K562 (cell line): ENCODE measurements at regions not wholly inside any gene's neighbourhood (a gene's known extent, or its start where the extent isn't known, plus 50 kb on each side); places are given as distances from the start of the nearest gene placed in this dataset.

Source experiments
- ATAC-seq: fragments of 200-7000 bp; cut with Tn5 transposase; 3 replicates; pipeline ENCODE4 v1.9.1; 2020; ENCODE audit warnings: moderate library complexity
- BruUV-seq: library from RNA; stranded (reverse); fragments of 400-500 nt; replicated peaks from 2 replicates; lab custom pipeline; 2021; lab: Mats Ljungman, UMichigan
- CTCF ChIA-PET: fragments of 300-600 bp; formaldehyde crosslinking; extraction: SDS; loops from one replicate; lab custom pipeline; 2021; ENCODE audit warnings: low intra/inter-chr PET ratio; lab: Yijun Ruan, JAX
- POLR2A ChIA-PET: fragments of 300-600, 350-650 bp; sonication (Branson Sonifier 250); formaldehyde crosslinking; extraction: SDS; loops from one replicate; lab custom pipeline; 2021; ENCODE audit warnings: antibody characterized with exemption, inconsistent platforms; lab: Yijun Ruan, JAX
- DNase-seq, 4 experiments: peaks; one replicate each; pipeline versions ENCODE4 v3.0.0 to v3.0.0-alpha.2; 2011 to 2018; ENCODE audit warnings: low spot score in 3 of 4, mixed read lengths in 3 of 4; ENCODE audit errors: extremely low read depth in 1 of 4
- FAIRE-seq: peaks from 2 replicates; lab custom pipeline; 2011; peaks lifted over from hg19 to GRCh38; lab: Jason Lieb, UNC
- H2AFZ ChIP-seq: 2 replicates; pipeline ENCODE4 v1.6.0; 2011; ENCODE audit warnings: low read depth, low read length, control low read depth, inconsistent platforms
- H3K27ac ChIP-seq: fragments of 200-600 bp; 3 replicates; pipeline ENCODE4 v1.8.0; 2011; ENCODE audit warnings: low read depth, mild to moderate bottlenecking, control low read depth, inconsistent platforms, low read length, moderate library complexity, mixed read lengths; ENCODE audit errors: extremely low read depth
- H3K27me3 ChIP-seq, 2 experiments: fragments of 300-600 bp in 1 of 2; 2 replicates in 1 of 2; 3 replicates in 1 of 2; pipeline versions ENCODE4 v1.6.0 to v1.8.0; 2011; ENCODE audit warnings: inconsistent platforms in 2 of 2, low read length in 2 of 2, mild to moderate bottlenecking in 1 of 2, mixed read lengths in 1 of 2, moderate library complexity in 1 of 2; ENCODE audit not compliant: control insufficient read depth in 2 of 2, insufficient read depth in 2 of 2
- H3K36me3 ChIP-seq: fragments of 300-600 bp; 3 replicates; pipeline ENCODE4 v1.8.0; 2011; ENCODE audit warnings: mild to moderate bottlenecking, low read length, inconsistent platforms; ENCODE audit not compliant: control insufficient read depth, insufficient read depth
- H3K4me1 ChIP-seq, 2 experiments: fragments of 200-600 bp in 1 of 2; replicated peaks in 1 of 2; 2 replicates in 1 of 2; 3 replicates in 1 of 2; pipeline versions ENCODE4 v1.5.1 to v1.8.0; 2011; ENCODE audit warnings: inconsistent platforms in 2 of 2, low read length in 2 of 2, mild to moderate bottlenecking in 1 of 2, mixed read lengths in 1 of 2, moderate library complexity in 1 of 2; ENCODE audit not compliant: control insufficient read depth in 2 of 2, insufficient read depth in 2 of 2
- H3K4me2 ChIP-seq: 2 replicates; pipeline ENCODE4 v1.6.1; 2011; ENCODE audit warnings: low read length, control low read depth, inconsistent platforms, mixed read lengths; ENCODE audit not compliant: insufficient read depth
- H3K4me3 ChIP-seq: fragments of 200-600 bp; sonication (generic), shearing (Covaris generic); 2 replicates; pipeline ENCODE4 v1.5.1; 2016; ENCODE audit warnings: control low read depth, inconsistent platforms
- H3K79me2 ChIP-seq: fragments of 200-600 bp; 3 replicates; pipeline ENCODE4 v1.8.0; 2011; ENCODE audit warnings: low read length, inconsistent platforms; ENCODE audit not compliant: control insufficient read depth, insufficient read depth
- H3K9ac ChIP-seq, 2 experiments: 2 replicates each; pipeline versions ENCODE4 v1.6.0 to v1.6.1; 2011; ENCODE audit warnings: low read depth in 2 of 2, low read length in 2 of 2, control low read depth in 1 of 2, inconsistent platforms in 1 of 2, mild to moderate bottlenecking in 1 of 2, mixed read lengths in 1 of 2; ENCODE audit not compliant: insufficient read depth in 1 of 2
- H3K9me1 ChIP-seq: one replicate; pipeline ENCODE4 v1.6.0; 2011; ENCODE audit warnings: inconsistent platforms, mild to moderate bottlenecking, low read length, moderate library complexity; ENCODE audit not compliant: control insufficient read depth, insufficient read depth
- H3K9me3 ChIP-seq: replicated peaks from 2 replicates; pipeline ENCODE4 v1.5.1; 2011; ENCODE audit warnings: low read depth, low read length, inconsistent platforms; ENCODE audit not compliant: control insufficient read depth, insufficient read depth
- H4K20me1 ChIP-seq: replicated peaks from 2 replicates; pipeline ENCODE4 v1.6.1; 2011; ENCODE audit warnings: low read length, inconsistent platforms, mixed read lengths; ENCODE audit not compliant: control insufficient read depth, insufficient read depth
- ATF1 ChIP-seq, 2 experiments: fragments of 450-650 bp in 1 of 2; IDR thresholded peaks; 2 replicates each; pipeline ENCODE4 v1.6.1; 2016; ENCODE audit warnings: missing compliant biosample characterization in 1 of 2, missing genetic modification characterization in 1 of 2
- ATF4 ChIP-seq: fragments of 450-650 bp; formaldehyde crosslinking; IDR thresholded peaks from 2 replicates; pipeline ENCODE4 v1.4.0; 2022; ENCODE audit warnings: mild to moderate bottlenecking, moderate library complexity
- CXXC5 ChIP-seq: fragments of 250-450 bp; sonication (Bioruptor Pico); IDR thresholded peaks from 2 replicates; pipeline ENCODE4 v1.8.0; 2022; ENCODE audit warnings: inconsistent platforms, mild to moderate bottlenecking, moderate library complexity
- HNRNPK ChIP-seq: fragments of 200-400 bp; formaldehyde crosslinking; IDR thresholded peaks from one replicate; pipeline ENCODE4 v1.6.1; 2018; ENCODE audit warnings: mild to moderate bottlenecking, low read depth, low read length; ENCODE audit not compliant: poor library complexity, severe bottlenecking
- MAFG ChIP-seq: fragments of 450-650 bp; conservative IDR thresholded peaks from 2 replicates; pipeline ENCODE4 v1.6.1; 2016; ENCODE audit warnings: missing genetic modification characterization, missing compliant biosample characterization
- NCOA1 ChIP-seq: fragments of 450-650 bp; IDR thresholded peaks from 2 replicates; pipeline ENCODE4 v1.6.1; 2016; ENCODE audit warnings: low read depth
- NR1H2 ChIP-seq: sonication (generic); formaldehyde crosslinking; IDR thresholded peaks from 2 replicates; pipeline ENCODE4 v1.4.0; 2020; ENCODE audit warnings: mild to moderate bottlenecking, missing genetic modification reagents
- POLR2B ChIP-seq: fragments of 450-650 bp; IDR thresholded peaks from 2 replicates; pipeline ENCODE4 v1.6.1; 2018; ENCODE audit warnings: low read depth; ENCODE audit not compliant: partially characterized antibody
- REST ChIP-seq, 2 experiments: fragments of 450-650 bp; formaldehyde crosslinking in 1 of 2; IDR thresholded peaks; 2 replicates each; pipeline versions ENCODE4 v1.4.0 to v1.6.1; 2014 to 2020; ENCODE audit warnings: mild to moderate bottlenecking in 2 of 2, borderline replicate concordance in 1 of 2, low read depth in 1 of 2
- SMARCA5 ChIP-seq: fragments of 450-650 bp; IDR thresholded peaks from 2 replicates; pipeline ENCODE4 v1.6.1; 2016
- SRSF9 ChIP-seq: fragments of 200-400 bp; formaldehyde crosslinking; IDR thresholded peaks from 2 replicates; pipeline ENCODE4 v1.6.1; 2017; ENCODE audit warnings: low read depth, low read length, borderline replicate concordance
- TEAD1 ChIP-seq, 2 experiments: fragments of 450-650 bp in 1 of 2; sonication (generic) in 1 of 2; formaldehyde crosslinking; IDR thresholded peaks; 2 replicates each; pipeline versions ENCODE4 v1.4.0 to v1.8.0; 2020 to 2022; ENCODE audit warnings: mild to moderate bottlenecking in 2 of 2, missing genetic modification reagents in 1 of 2
- ZBTB1 ChIP-seq: sonication (generic); formaldehyde crosslinking; IDR thresholded peaks from 2 replicates; pipeline ENCODE4 v1.8.1; 2023; ENCODE audit warnings: missing genetic modification reagents, low read depth, mild to moderate bottlenecking, borderline replicate concordance
- ZNF780A ChIP-seq: fragments of 250-450 bp; sonication (Bioruptor Pico); IDR thresholded peaks from 2 replicates; pipeline ENCODE4 v1.5.0; 2021; ENCODE audit warnings: mild to moderate bottlenecking
- WGBS: fragments of 100-300 bp; shearing (Covaris generic); methylation state at CpG from one replicate; pipeline ENCODE4 v1.1.6; 2016; ENCODE audit warnings: low coverage, mixed read lengths; ENCODE audit not compliant: insufficient coverage; ENCODE audit errors: missing lambda C conversion rate; 5-methylcytosine and 5-hydroxymethylcytosine counted together
- in situ Hi-C: fragments of 300-500 bp; cut with MboI; formaldehyde crosslinking; loops from 4 replicates; pipeline ENCODE4 v1.15.0; 2018; ENCODE audit warnings: inconsistent platforms, mixed read lengths
- intact Hi-C: fragments of 100-400 bp; cut with micrococcal nuclease; formaldehyde crosslinking; loops from 2 replicates; pipeline ENCODE4 v1.14.2; 2022

GRCh38 chr6:23529902-23530301, 596.1 kb upstream of the NRSN1 start:
- no peaks in the 10 kb centered on the region for H3K27me3 ChIP-seq
- H3K4me1 ChIP-seq = no peaks in the 10 kb centered on the region
- no peak overlapping the region for H3K27ac ChIP-seq
- H3K4me3 ChIP-seq = no peak overlapping the region
- no peak overlapping the region for H3K9ac ChIP-seq
- ChIA-PET POLR2A (no interaction called here), CTCF (no interaction called here)
- in situ Hi-C loops = no loop called here
- DNase-seq = no peak
- no peaks in the 10 kb centered on the region for H3K36me3 ChIP-seq
- no peak for TF ChIP-seq POLR2B
- TF ChIP-seq ATF1 (CRISPR knock-in tag; IDR thresholded peaks at IDR 0.05) = no peak
- TF ChIP-seq ATF1 (tag; IDR thresholded peaks at IDR 0.05) = no peak
- no peak for TF ChIP-seq SMARCA5
- TF ChIP-seq NR1H2 (CRISPR knock-in tag) = no peak
- no peak for TF ChIP-seq CXXC5
- TF ChIP-seq TEAD1 (CRISPR knock-in tag; IDR thresholded peaks at IDR 0.05) = no peak
- TF ChIP-seq SRSF9 = no peak
- no peak for TF ChIP-seq NCOA1
- no peak for TF ChIP-seq MAFG (tag)
- TF ChIP-seq ZNF780A (CRISPR knock-in tag) = no peak
- no peak for TF ChIP-seq REST (IDR thresholded peaks at IDR 0.05; ENCODE audit: borderline replicate concordance)
- TF ChIP-seq REST (CRISPR knock-in tag; IDR thresholded peaks at IDR 0.05; ENCODE audit: low read depth) = no peak
- no peak for TF ChIP-seq ZBTB1 (CRISPR knock-in tag)
- no peak for TF ChIP-seq ATF4 (CRISPR knock-in tag)
- no peak for TF ChIP-seq HNRNPK
- no peak overlapping the region for H2AFZ ChIP-seq
- WGBS = 0% methylated on average over 2 of the region's 2 CpGs
- H4K20me1 ChIP-seq = no peaks in the 10 kb centered on the region
- no TSS peak for BruUV-seq
- no peaks in the 10 kb centered on the region for H3K79me2 ChIP-seq
- ATAC-seq = no peak
- H3K4me2 ChIP-seq = no peak overlapping the region
- intact Hi-C loops = no loop called here
- H3K9me1 ChIP-seq = no peaks in the 10 kb centered on the region
- no peaks in the 10 kb centered on the region; the same call in 1 of the 2 replicates for H3K9me3 ChIP-seq
- no peak for FAIRE-seq
